ENCODE measurements at regions not wholly inside any gene's neighbourhood (a gene's known extent, or its start where the extent isn't known, plus 50 kb on each side); places are given as distances from the start of the nearest gene placed in this dataset.
A peak's percentile ranks its signal among the peaks of the same experiment; 100 is the strongest.

GRCh38 chr18:47758000-47758399, 172.5 kb downstream of the SMAD2 start:
- no peak for DNase-seq
- TF ChIP-seq CTCF (IDR thresholded peaks at IDR 0.05): peak; percentile 69
- H3K4me1 Mint-ChIP-seq (ENCODE audit: low read depth): no peaks in the 10 kb centered on the region
- no peaks in the 10 kb centered on the region for H3K36me3 Mint-ChIP-seq (ENCODE audit: low read depth)
- no peak overlapping the region for H3K4me3 Mint-ChIP-seq
- peaks cover 12% of the 10 kb centered on the region for H3K9me3 Mint-ChIP-seq
- H3K27ac Mint-ChIP-seq: no peak overlapping the region
- peaks cover 10% of the 10 kb centered on the region; the same call in 1 of the 2 replicates for H3K27me3 Mint-ChIP-seq (ENCODE audit: insufficient read depth)

DNA sequence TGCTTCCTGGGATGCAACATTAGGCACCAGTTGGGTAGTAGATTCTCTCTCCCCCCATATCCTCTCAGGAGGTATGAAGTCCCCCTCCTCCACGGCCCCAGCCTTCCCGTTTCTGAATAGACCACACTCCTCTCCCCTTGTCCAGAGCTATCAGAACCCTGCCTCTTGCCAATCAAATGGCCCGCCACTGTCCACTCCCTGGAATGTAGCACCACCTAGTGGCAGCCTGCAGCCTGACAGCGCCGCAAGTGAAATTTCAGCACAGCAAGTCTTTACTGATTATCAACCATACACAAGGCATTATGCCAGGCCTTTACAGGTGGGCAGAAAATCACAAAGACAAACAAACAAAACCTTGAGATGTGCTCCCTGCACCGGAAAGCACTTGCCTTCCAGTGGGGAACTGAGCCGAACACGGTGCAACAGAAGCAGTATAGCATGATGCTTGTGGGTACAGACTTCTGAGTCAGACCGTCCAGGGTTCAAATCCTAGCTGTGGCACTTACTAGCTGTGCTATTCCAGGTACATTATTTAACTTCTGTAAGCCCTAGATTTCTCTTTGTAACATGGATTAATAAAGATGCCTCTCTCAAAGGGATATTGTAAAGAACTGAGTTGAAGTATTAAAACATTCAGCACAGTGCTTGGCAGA, 174.0 kb downstream of the SMAD2 start:
- Mint-ChIP-seq H3K36me3 (ENCODE audit: low read depth) (no peaks in the 10 kb centered on the region), H3K27ac (no peak overlapping the region), H3K4me3 (no peak overlapping the region), H3K27me3 (ENCODE audit: insufficient read depth) (peaks cover 18% of the 10 kb centered on the region; the same call in 1 of the 2 replicates), H3K4me1 (ENCODE audit: low read depth) (no peaks in the 10 kb centered on the region), H3K9me3 (peaks cover 12% of the 10 kb centered on the region)
- peak; percentile 41 for DNase-seq
- peak; percentile 94 for TF ChIP-seq CTCF (IDR thresholded peaks at IDR 0.05)

- no peak for TF ChIP-seq CTCF (IDR thresholded peaks at IDR 0.05)
- Mint-ChIP-seq H3K9me3 (peaks cover 6% of the 10 kb centered on the region), H3K27me3 (ENCODE audit: insufficient read depth) (peaks cover 23% of the 10 kb centered on the region), H3K4me3 (no peak overlapping the region), H3K36me3 (ENCODE audit: low read depth) (no peaks in the 10 kb centered on the region), H3K4me1 (ENCODE audit: low read depth) (no peaks in the 10 kb centered on the region), H3K27ac (no peak overlapping the region)
- no peak for DNase-seq
Measured at GRCh38 chr18:47755102-47755456, 175.4 kb downstream of the SMAD2 start.

DNA sequence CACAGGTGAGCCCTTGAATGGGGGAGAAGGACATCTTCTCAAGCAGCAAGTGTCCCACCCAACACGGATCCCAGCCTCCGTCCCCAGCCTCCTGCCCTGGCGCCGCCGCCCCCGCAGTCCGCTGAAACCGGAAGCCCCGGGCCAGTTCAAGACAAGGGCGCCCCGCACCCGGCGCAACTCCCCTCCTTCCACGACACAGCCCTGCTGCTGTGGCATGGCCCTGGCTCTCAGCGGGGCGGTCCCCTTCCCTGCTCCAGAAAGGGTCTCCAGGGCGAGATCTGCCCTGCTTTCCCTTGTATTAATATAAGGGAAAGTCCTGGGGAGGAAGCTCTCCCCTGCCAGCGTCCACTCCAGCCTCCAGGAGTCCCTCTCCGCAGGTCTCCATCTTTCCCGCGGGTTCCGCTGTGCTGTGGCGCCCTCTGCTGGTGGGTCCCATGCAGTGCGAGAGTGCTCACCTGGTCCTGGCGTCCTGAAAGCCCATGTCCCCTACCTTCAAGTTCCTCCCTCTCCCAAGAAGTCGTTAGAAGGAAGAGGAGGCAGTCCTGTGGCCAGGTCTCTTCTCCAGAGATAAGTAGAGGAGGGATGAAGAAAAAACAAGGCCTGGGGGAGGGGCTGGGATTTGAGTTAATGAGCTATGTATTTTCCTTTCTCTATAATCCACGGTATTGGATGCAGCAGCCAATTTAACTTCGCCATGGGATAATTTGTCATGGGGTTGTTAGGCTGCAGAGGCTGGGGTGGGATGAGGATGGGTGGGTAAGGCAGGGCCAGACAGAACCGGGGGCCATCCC, 176.0 kb downstream of the SMAD2 start:
- TF ChIP-seq CTCF (IDR thresholded peaks at IDR 0.05): peak; percentile 90
- no peaks in the 10 kb centered on the region for H3K4me1 Mint-ChIP-seq (ENCODE audit: low read depth)
- DNase-seq: no peak
- H3K27ac Mint-ChIP-seq: no peak overlapping the region
- H3K4me3 Mint-ChIP-seq: no peak overlapping the region
- no peaks in the 10 kb centered on the region for H3K36me3 Mint-ChIP-seq (ENCODE audit: low read depth)
- H3K9me3 Mint-ChIP-seq: peaks cover 4% of the 10 kb centered on the region
- peaks cover 21% of the 10 kb centered on the region for H3K27me3 Mint-ChIP-seq (ENCODE audit: insufficient read depth)

DNA sequence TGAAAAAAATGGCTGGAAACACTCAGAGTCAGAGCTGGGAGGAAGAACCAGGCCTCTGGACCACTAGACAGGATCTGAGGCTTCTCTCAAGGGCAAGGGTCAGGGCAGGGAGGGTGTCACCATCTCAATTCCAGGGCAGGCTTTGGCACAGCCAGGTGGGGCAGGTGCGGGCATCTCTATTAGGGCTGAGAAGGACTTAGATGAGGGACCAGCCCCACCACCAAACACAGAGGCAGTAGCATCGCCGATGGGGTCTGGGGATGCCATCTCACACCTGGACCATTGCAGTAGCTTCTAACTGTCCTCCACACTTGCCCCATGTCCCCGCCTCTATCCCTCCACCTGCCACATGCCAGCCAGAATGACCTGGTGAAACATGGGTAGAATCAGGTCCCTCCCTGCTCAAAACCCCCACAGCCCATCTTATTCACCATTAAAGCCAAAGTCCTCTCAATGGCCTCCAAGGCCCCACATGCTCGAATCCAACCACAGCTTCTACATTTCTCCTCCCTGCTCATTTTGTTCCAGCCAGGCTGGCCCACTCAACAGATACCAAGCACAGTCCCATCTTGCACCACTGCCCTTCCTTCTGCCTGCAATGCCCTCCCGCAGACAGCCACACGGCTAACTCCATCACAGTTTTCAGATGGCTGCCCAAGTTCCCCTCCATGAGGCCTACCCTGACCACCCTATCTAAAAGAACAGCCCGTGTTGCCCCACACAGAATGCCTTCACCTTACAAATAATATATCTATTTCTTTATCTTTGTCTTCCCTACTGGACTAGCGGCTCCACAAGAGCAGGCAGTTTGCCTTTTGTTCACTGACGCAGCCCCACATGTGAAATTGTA, 177.4 kb downstream of the SMAD2 start:
- H3K4me1 Mint-ChIP-seq (ENCODE audit: low read depth): no peaks in the 10 kb centered on the region
- H3K27ac Mint-ChIP-seq: no peak overlapping the region
- no peak for TF ChIP-seq CTCF (IDR thresholded peaks at IDR 0.05)
- no peak overlapping the region for H3K4me3 Mint-ChIP-seq
- no peak for DNase-seq
- H3K36me3 Mint-ChIP-seq (ENCODE audit: low read depth): no peaks in the 10 kb centered on the region
- no peaks in the 10 kb centered on the region for H3K9me3 Mint-ChIP-seq
- peaks cover 19% of the 10 kb centered on the region for H3K27me3 Mint-ChIP-seq (ENCODE audit: insufficient read depth)

Data from HFFc6 (cell line).